Neural cell (in vitro differentiated cells): ENCODE measurements at regions not wholly inside any gene's neighbourhood (a gene's known extent, or its start where the extent isn't known, plus 50 kb on each side); places are given as distances from the start of the nearest gene placed in this dataset.
"Not testable (repeated sequence)": the region's sequence is repeated elsewhere in the genome, so short reads cannot be mapped to it uniquely, and the experiment has no call there.

Source experiments
- CTCF ChIP-seq: fragments of 450-650 bp; IDR thresholded peaks from 2 replicates; pipeline ENCODE4 v1.5.1; 2014; ENCODE audit warnings: antibody characterized with exemption, mild to moderate bottlenecking, moderate library complexity; ENCODE audit not compliant: poor library complexity, severe bottlenecking
- EZH2 ChIP-seq: fragments of 200-600, 300-800 bp; shearing (Covaris generic), sonication (generic); IDR thresholded peaks from 2 replicates; pipeline ENCODE4 v1.6.1; 2014; ENCODE audit warnings: antibody characterized with exemption, low read length, borderline replicate concordance, mild to moderate bottlenecking; ENCODE audit not compliant: insufficient read depth, poor library complexity, severe bottlenecking
- POLR2AphosphoS5 ChIP-seq: IDR thresholded peaks from 2 replicates; pipeline ENCODE4 v1.6.1; 2012
- RAD21 ChIP-seq: fragments of 450-650 bp; conservative IDR thresholded peaks from 2 replicates; pipeline ENCODE4 v1.6.1; 2014; ENCODE audit warnings: antibody characterized with exemption, mild to moderate bottlenecking, moderate library complexity
- REST ChIP-seq: IDR thresholded peaks from 2 replicates; pipeline ENCODE4 v1.6.1; 2012; ENCODE audit warnings: borderline replicate concordance

GRCh38 chr2:94584569-94584968 lies 286.7 kb upstream of the TEKT4 start:
- not testable (repeated sequence) for TF ChIP-seq CTCF, POLR2AphosphoS5, REST, RAD21, EZH2
